ENCODE measurements at regions not wholly inside any gene's neighbourhood (a gene's known extent, or its start where the extent isn't known, plus 50 kb on each side); places are given as distances from the start of the nearest gene placed in this dataset.

GRCh38 chr2:7468955-7469354 lies 551.7 kb downstream of the RNF144A start:
- DNase-seq (ENCODE audit: low read depth) = no peak

GRCh38 chr2:7471185-7471584 lies 554.0 kb downstream of the RNF144A start:
- DNase-seq (ENCODE audit: low read depth) = no peak

- DNase-seq (ENCODE audit: low read depth) = no peak
Measured at GRCh38 chr2:7472465-7472864, 555.3 kb downstream of the RNF144A start.

- DNase-seq (ENCODE audit: low read depth) = no peak
Measured at GRCh38 chr2:7473135-7473771, 556.0 kb downstream of the RNF144A start.

- DNase-seq (ENCODE audit: low read depth) = no peak
Measured at GRCh38 chr2:7476371-7476770, 559.2 kb downstream of the RNF144A start.

GRCh38 chr2:7479603-7480002 lies 562.4 kb downstream of the RNF144A start:
- no peak for DNase-seq (ENCODE audit: low read depth)

- DNase-seq (ENCODE audit: low read depth) = no peak
Measured at GRCh38 chr2:7480431-7480830, 563.2 kb downstream of the RNF144A start.

- no peak for DNase-seq (ENCODE audit: low read depth)
Measured at GRCh38 chr2:7490672-7491071, 573.5 kb downstream of the RNF144A start.

GRCh38 chr2:7492719-7493118 lies 575.5 kb downstream of the RNF144A start:
- no peak for DNase-seq (ENCODE audit: low read depth)

- no peak for DNase-seq (ENCODE audit: low read depth)
Measured at GRCh38 chr2:7497178-7497577, 580.0 kb downstream of the RNF144A start.

GRCh38 chr2:7499018-7499417 lies 581.8 kb downstream of the RNF144A start:
- no peak for DNase-seq (ENCODE audit: low read depth)

- DNase-seq (ENCODE audit: low read depth) = no peak
Measured at GRCh38 chr2:7502336-7502735, 585.1 kb downstream of the RNF144A start.

GRCh38 chr2:7508296-7508943 lies 591.2 kb downstream of the RNF144A start:
- DNase-seq (ENCODE audit: low read depth) = no peak

GRCh38 chr2:7510353-7510752 lies 593.1 kb downstream of the RNF144A start:
- peak; percentile 26 for DNase-seq (ENCODE audit: low read depth)

GRCh38 chr2:7513834-7514233 lies 596.6 kb downstream of the RNF144A start:
- no peak for DNase-seq (ENCODE audit: low read depth)

GRCh38 chr2:7515327-7515726 lies 598.1 kb downstream of the RNF144A start:
- no peak for DNase-seq (ENCODE audit: low read depth)

GRCh38 chr2:7516484-7517063 lies 599.4 kb downstream of the RNF144A start:
- no peak for DNase-seq (ENCODE audit: low read depth)

- DNase-seq (ENCODE audit: low read depth) = peak; percentile 23
Measured at GRCh38 chr2:7517088-7517487, 599.9 kb downstream of the RNF144A start.

- no peak for DNase-seq (ENCODE audit: low read depth)
Measured at GRCh38 chr2:7517851-7518250, 600.6 kb downstream of the RNF144A start.

GRCh38 chr2:7523481-7524120 lies 606.4 kb downstream of the RNF144A start:
- DNase-seq (ENCODE audit: low read depth) = peak; percentile 2

- no peak for DNase-seq (ENCODE audit: low read depth)
Measured at GRCh38 chr2:7524195-7524594, 607.0 kb downstream of the RNF144A start.

- peak; percentile 37 for DNase-seq (ENCODE audit: low read depth)
Measured at GRCh38 chr2:7525746-7526145, 608.5 kb downstream of the RNF144A start.

- DNase-seq (ENCODE audit: low read depth) = no peak
Measured at GRCh38 chr2:7527165-7527722, 610.0 kb downstream of the RNF144A start.

Measured in RPMI7951 (cell line).